Activated naive CD8-positive, alpha-beta T cell treated with anti-CD3 and anti-CD28 coated beads, Interleukin-2, amount 50 U/mL, for 16 hours (primary cell): ENCODE measurements at regions not wholly inside any gene's neighbourhood (a gene's known extent, or its start where the extent isn't known, plus 50 kb on each side); places are given as distances from the start of the nearest gene placed in this dataset.
"Not testable (repeated sequence)": the region's sequence is repeated elsewhere in the genome, so short reads cannot be mapped to it uniquely, and the experiment has no call there.

ENCODE experiments used
- DNase-seq: peaks from one replicate; pipeline ENCODE4 v3.0.0-alpha.2; 2020; ENCODE audit warnings: low read depth, low spot score

DNA sequence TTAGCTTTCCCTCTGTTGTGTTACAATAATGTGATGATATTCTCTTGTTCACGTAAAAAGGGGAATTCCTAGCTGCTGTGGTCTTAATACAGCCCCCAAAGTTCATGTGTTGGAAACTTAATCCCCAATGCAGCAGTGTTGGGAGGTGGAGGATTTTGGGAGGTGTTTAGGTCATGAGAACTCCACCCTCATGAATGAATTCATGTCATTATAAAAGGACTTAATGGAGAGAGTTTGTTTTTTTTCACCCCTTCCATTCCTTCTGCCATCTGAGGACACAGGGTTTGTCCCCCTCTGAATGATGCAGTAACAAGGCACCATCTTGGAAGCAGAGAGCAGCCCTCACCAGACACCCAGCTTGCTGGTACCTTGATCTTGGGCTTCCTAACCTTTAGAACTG, 253.4 kb upstream of the DDHD1 start:
- DNase-seq = no peak

DNA sequence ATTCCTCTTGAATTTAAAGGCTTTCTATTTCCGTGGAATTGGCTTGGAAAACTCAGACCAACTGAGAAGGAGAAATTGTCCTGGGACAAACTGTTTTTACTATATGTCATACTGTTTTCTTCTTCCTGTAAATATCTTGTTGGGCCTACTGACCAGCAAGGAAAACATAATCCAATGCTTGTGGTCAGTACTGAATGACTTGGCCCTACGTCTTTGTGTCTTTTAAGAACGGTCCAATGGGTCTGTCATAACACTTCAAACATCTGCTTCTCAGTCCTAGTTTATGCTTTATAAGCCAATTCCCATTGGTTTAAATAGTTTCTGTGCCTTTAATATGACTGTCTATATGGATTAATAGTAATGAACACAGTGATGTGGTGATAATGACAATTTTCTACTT, 248.5 kb upstream of the DDHD1 start:
- no peak for DNase-seq

GRCh38 chr14:53399057-53399456, 245.9 kb upstream of the DDHD1 start:
- DNase-seq = no peak

- DNase-seq = no peak
Observed at GRCh38 chr14:53398616-53399015, 245.5 kb upstream of the DDHD1 start.

DNA sequence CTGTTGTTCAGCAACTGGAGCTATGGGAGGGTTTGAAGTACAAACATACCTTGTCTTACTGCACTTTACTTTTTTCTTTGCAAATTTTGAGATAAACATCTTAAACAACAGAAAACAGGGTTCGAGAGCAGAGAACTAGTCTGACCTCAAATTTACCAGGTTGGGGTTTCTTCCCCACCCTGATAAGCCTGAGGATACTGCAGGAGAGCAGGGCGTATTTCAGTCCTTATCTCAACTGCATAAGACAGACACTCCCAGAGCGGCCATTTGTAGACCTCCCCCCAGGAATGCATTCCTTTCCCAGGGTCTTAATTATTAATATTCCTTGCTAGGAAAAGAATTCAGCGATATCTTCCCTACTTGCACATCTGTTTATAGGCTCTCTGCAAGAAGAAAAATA, 242.1 kb upstream of the DDHD1 start:
- not testable (repeated sequence) for DNase-seq

- no peak for DNase-seq
Observed at GRCh38 chr14:53391631-53392285, 238.6 kb upstream of the DDHD1 start.

DNA sequence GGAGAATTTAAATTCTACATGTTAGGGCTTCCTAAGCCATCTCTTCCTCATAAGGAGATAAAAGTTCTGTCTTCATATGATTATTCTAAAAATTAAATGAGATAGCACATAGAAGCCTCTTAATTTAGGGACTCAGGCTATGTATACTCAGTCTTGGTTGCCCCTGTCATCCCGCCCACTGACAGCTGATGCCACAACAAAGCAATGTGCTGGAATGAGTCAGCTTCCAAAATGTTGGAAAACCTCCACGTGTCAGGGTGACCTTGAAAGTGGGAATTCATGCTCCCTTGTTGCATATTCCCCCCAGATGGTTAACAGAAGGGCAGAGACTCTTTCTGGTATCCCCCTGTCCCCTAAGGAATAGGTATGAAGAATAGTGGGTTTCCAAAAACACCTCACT, 238.0 kb upstream of the DDHD1 start:
- DNase-seq = no peak

DNA sequence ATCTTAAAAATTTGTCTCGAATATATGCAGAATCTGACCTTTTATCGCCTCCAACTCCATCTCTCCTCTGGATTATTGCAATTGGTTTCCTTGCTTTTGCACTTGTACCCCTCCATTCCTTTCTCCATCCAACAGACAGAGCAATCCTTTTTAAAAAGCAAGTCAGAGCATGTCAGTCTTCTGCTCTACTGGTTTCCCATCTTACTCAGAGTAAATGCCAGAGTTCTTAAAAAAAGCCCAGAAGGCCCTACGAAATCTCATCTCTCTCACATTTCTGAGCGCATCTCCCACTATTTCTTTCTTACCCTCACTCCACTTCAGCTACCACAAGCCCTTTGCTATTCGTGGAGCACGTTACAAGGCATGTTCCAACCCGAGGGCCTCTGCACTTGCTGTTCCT, 236.9 kb upstream of the DDHD1 start:
- no peak for DNase-seq

- no peak for DNase-seq
Observed at GRCh38 chr14:53389202-53389601, 236.1 kb upstream of the DDHD1 start.

DNA sequence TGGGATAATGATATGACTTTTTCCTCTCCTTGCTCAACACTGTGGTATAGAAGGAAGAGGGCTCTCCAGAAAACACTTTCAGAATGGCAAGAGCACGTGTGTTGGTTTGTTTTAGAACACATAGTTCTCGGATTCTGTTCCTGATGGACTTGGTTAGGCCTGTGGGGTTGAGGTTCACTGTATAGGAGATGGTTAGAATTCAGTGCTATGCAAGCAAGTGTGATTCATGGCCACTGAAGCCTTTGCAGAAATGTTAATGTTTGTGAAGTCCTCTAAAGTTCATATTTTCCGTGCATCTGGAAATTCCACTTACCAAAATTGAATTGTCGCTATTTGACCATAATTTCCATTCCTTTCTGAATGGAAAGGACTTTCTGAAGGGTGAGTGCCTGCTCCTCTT, 233.2 kb upstream of the DDHD1 start:
- DNase-seq = no peak

DNA sequence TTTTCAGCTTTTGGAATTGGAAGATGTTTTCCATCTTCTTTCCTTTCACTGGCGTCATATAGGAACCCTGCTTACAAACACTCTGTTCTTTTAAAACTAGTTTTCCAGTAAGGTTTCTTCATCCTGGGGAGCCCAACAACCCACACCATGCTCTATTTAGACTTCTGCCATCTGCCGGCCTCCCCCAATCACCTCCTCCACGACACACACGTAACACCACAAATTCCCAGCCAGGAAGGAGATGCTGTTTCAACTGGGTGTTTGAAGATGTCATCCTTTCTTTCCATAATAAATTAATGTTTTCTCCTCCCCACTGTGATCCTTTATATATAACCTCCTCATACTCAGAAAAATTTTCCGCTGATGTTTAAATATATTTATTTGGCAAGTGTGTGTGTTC, 231.4 kb upstream of the DDHD1 start:
- DNase-seq = no peak

GRCh38 chr14:53384073-53384472, 230.9 kb upstream of the DDHD1 start:
- DNase-seq = no peak

DNA sequence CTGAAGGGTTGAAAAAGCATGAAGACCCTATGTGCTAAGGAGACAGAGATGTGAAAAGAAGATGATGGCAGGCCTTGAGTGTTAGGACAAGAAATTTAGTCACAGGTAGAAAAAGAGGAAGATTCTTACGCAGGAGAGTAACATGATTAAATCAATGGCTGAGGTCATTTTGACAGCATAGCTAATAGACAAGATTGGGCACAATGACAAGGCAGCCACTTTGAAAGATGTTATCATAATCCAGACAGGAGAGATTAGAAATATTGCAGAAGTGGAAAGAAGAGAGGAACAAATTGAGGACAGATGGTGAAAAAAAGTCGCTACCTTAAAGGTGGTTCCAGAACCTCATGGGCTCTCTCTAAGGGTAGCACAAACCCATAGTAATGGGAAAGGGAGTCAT, 228.8 kb upstream of the DDHD1 start:
- no peak for DNase-seq

- no peak for DNase-seq
Observed at GRCh38 chr14:53380867-53381225, 227.7 kb upstream of the DDHD1 start.

DNA sequence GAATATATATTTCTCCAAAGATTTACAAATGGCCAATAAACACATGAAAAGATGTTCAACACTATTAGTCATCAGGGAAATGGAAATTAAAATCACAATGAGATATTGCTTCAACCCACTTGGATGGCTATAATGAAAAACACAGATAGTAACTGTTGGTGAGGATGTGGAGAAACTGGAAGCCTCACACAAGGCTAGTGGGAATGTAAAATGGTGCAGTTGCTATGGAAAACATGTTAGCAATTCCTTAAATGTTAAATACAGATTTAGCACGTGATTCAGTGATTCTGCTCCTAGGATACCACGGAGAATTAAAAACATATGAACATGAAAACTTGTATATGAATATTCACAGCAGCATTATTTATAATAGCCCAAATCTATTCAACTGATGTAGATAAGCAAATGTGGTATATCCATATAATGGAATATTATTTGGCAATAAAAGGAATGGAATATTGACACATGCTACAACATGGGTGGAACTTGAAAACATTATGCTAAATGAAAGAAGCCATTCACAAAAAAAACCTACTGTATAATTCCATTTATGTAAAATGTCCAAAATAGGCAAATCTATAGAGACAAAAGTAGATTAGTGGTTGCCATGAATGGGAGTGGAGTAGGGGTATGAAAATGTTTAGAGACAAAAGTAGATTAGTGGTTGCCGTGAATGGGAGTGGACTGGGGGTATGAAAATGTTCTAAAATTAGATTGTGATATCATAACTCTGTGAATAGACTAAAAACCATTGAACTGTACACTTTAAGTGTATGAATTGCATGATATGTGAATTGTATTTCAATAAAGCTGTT, 227.1 kb upstream of the DDHD1 start:
- DNase-seq = no peak

DNA sequence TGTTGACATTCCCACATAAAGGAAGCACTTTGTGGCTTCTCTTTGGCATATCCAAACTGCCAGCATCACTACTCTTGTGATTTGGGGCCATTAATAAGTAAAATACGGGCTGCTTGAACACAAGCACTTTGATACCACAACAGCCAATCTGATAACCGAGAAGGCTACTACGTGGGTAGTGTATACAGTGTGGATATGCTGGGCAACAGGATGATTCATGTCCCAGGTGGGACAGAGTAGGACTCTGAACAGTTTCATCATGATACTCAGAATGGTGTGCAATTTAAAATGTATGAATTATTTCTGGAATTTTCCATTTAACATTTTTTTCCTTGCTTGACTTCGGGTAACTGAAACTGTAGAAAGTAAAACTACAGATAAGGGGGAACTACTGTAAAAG, 225.0 kb upstream of the DDHD1 start:
- no peak for DNase-seq

DNA sequence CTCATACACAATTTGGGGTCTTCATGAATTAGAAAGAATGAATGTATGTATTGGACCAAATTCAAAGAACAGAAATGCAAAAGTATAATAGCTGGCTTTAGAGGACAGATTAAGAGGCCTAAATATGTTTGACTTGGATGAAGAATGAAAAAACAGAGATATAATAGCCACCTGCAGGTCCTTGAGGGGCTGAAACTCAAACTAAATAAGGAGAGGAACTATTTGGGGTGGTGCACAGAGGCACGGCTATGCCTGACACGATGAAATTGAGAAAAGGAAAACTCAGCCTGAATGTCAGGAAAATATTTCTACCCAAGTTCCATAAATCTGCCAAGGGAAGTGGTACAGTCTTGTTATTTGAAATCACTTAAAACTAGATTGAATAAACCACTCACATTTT, 222.9 kb upstream of the DDHD1 start:
- no peak for DNase-seq

DNA sequence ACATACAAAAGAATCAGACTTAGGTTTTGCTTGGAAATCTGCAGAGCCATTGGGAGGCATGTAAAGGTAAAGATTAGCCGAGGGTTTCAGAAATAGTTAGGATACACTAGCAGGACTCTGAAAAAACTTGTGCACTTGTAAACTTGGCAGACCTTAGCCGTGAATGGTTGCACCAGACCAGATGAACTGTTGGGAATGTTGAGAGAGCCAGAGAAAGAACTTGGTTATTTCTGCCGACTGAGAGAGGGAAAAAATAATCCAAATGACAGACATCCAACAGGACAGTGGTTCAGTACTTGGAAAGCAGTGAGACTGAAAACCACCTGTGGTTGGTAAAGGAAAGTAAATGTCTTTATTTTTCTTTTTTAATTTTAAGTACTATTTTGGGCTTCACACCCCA, 222.5 kb upstream of the DDHD1 start:
- DNase-seq = no peak

GRCh38 chr14:53368711-53369201, 215.6 kb upstream of the DDHD1 start:
- DNase-seq = no peak

DNA sequence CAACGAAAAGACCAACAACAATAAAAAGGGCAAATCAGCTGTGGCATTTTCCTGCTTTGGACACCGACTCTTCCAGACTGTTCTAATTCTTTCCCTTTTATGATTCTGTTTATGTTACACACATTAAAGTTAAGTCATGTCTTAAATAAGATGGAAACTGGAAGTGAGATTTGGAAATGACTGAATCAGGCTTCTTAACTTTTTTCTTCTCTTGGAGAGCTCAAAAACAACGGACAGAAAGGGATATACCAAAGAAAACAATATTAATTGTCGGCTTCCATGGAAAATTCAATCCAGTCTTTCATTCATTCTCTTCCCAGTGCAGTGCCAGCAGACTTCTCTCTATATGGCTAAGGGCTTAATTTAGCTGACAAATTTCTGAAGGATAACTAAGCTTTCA, 214.9 kb upstream of the DDHD1 start:
- DNase-seq = no peak

GRCh38 chr14:53367644-53368026, 214.5 kb upstream of the DDHD1 start:
- no peak for DNase-seq

DNA sequence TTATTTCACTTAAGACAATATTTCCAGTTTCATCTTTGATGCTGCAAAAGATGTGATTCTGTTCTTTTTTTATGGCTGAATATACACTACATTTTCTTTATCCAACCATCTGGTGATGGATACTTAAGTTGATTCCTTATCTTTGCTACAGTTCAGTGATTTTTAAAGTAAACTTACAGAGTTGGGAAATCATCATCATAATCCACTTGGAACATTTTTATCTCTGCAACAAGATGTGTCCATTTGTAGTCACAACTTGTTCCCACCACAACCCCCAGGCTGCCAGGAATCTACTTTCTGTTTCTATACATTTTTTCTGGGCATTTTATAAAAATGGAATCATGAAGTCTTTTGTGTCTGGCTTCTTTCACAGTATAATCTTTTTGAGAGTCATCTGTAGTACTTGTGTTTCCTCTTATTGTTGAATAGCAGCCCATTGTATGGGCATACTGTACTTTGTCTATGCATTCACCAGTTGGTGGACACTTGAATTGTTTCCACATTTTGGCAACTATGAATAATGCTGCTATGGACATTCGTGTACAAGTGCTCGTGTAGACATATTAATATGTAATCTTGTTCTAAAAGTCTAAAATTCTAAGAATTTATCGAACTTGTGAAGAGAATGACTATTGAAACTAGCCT, 212.5 kb upstream of the DDHD1 start:
- no peak for DNase-seq

GRCh38 chr14:53362916-53363315, 209.8 kb upstream of the DDHD1 start:
- not testable (repeated sequence) for DNase-seq
